KMS-11 (cell line): ENCODE measurements at regions not wholly inside any gene's neighbourhood (a gene's known extent, or its start where the extent isn't known, plus 50 kb on each side); places are given as distances from the start of the nearest gene placed in this dataset.

Experiments
- H2AFZ ChIP-seq: fragments of 200-600 bp; sonication (generic); 2 replicates; pipeline ENCODE4 v1.6.1; 2016; ENCODE audit warnings: antibody characterized with exemption, mixed run types, low read depth
- H3K27ac ChIP-seq: fragments of 200-600 bp; sonication (generic); 2 replicates; pipeline ENCODE4 v1.6.1; 2016; ENCODE audit warnings: mild to moderate bottlenecking, mixed run types
- H3K27me3 ChIP-seq: fragments of 200-600 bp; sonication (generic); 2 replicates; pipeline ENCODE4 v1.6.1; 2017; ENCODE audit warnings: mild to moderate bottlenecking, low read depth, mixed run types, moderate library complexity; ENCODE audit not compliant: insufficient read depth
- H3K36me3 ChIP-seq: fragments of 200-600 bp; sonication (generic); 2 replicates; pipeline ENCODE4 v1.6.1; 2017; ENCODE audit warnings: mild to moderate bottlenecking, mixed run types; ENCODE audit not compliant: insufficient read depth
- H3K4me1 ChIP-seq: fragments of 200-600 bp; sonication (generic); 2 replicates; pipeline ENCODE4 v1.6.1; 2016; ENCODE audit warnings: mild to moderate bottlenecking, low read depth, mixed run types; ENCODE audit not compliant: poor library complexity, severe bottlenecking
- H3K4me2 ChIP-seq: fragments of 200-600 bp; sonication (generic); 2 replicates; pipeline ENCODE4 v1.7.0; 2016; ENCODE audit warnings: mild to moderate bottlenecking, mixed run types
- H3K4me3 ChIP-seq: fragments of 200-600 bp; sonication (generic); IDR thresholded peaks from 2 replicates; pipeline ENCODE4 v1.6.1; 2017; ENCODE audit warnings: low read depth, low read length, mixed read lengths; ENCODE audit not compliant: insufficient read depth
- H3K79me2 ChIP-seq: fragments of 200-600 bp; sonication (generic); 2 replicates; pipeline ENCODE4 v1.6.1; 2016; ENCODE audit warnings: low read depth, mixed run types; ENCODE audit not compliant: insufficient read depth
- H3K9ac ChIP-seq: fragments of 200-600 bp; sonication (generic); 2 replicates; pipeline ENCODE4 v1.6.1; 2016; ENCODE audit warnings: mild to moderate bottlenecking, mixed run types
- H4K20me1 ChIP-seq: fragments of 200-600 bp; sonication (generic); 2 replicates; pipeline ENCODE4 v1.6.1; 2016; ENCODE audit warnings: mild to moderate bottlenecking, mixed run types; ENCODE audit not compliant: insufficient read depth
- TF ChIP-seq, protein P1 (sequence below): fragments of 200-600 bp; sonication (generic); conservative IDR thresholded peaks from 2 replicates; pipeline ENCODE4 v1.6.1; 2017; ENCODE audit warnings: low read depth, mild to moderate bottlenecking, antibody characterized with exemption, low read length, moderate library complexity, mixed read lengths

DNA sequence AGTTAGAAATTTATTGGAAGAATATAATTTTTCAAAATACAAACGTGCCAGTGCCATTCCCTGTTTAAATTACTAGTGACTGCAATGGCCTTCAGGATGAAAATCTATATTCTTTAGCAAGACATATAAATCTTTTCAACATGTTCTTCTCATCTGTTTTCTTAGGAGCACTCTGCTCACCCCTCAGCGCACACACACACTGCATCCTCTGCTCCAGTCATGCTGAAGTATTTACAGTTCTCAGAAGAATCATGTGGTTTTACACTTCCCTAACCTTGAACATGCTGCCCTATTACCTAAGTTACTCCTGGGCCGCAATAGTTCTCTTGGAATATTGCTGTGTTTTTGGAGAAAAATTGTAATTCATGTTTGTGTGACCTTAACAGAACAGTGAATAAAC, 820.6 kb downstream of the CDH8 start:
- no peak overlapping the region for H3K4me3 ChIP-seq
- no peaks in the 10 kb centered on the region for H3K4me1 ChIP-seq
- no peaks in the 10 kb centered on the region for H3K79me2 ChIP-seq
- no peak overlapping the region for H2AFZ ChIP-seq
- TF ChIP-seq, protein P1, sequence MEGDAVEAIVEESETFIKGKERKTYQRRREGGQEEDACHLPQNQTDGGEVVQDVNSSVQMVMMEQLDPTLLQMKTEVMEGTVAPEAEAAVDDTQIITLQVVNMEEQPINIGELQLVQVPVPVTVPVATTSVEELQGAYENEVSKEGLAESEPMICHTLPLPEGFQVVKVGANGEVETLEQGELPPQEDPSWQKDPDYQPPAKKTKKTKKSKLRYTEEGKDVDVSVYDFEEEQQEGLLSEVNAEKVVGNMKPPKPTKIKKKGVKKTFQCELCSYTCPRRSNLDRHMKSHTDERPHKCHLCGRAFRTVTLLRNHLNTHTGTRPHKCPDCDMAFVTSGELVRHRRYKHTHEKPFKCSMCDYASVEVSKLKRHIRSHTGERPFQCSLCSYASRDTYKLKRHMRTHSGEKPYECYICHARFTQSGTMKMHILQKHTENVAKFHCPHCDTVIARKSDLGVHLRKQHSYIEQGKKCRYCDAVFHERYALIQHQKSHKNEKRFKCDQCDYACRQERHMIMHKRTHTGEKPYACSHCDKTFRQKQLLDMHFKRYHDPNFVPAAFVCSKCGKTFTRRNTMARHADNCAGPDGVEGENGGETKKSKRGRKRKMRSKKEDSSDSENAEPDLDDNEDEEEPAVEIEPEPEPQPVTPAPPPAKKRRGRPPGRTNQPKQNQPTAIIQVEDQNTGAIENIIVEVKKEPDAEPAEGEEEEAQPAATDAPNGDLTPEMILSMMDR = no peak
- H3K36me3 ChIP-seq = no peaks in the 10 kb centered on the region
- no peaks in the 10 kb centered on the region for H3K27me3 ChIP-seq
- no peak overlapping the region for H3K4me2 ChIP-seq
- no peak overlapping the region for H3K9ac ChIP-seq
- H3K27ac ChIP-seq = no peak overlapping the region
- H4K20me1 ChIP-seq = no peaks in the 10 kb centered on the region

DNA sequence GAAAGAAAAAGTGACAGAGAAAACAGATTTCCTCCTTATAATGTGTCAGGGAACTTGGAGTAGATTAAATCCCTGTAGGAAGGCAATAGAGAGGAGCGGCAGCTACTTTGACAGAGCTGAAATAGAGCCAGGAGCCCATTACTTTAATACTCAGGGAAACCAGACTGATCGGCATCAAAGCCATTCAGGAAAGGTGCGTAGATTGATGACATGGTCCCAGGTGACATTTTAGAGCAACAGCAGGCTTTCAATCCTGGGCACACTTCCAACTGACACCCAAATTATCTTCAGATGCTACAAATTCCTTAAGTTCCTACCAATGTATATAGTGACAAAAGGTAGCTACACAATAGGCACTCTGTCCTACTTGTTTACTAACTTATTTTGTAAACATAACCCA, 821.5 kb downstream of the CDH8 start:
- no peaks in the 10 kb centered on the region for H3K36me3 ChIP-seq
- no peak overlapping the region for H3K4me2 ChIP-seq
- no peaks in the 10 kb centered on the region for H3K27me3 ChIP-seq
- no peaks in the 10 kb centered on the region for H3K4me1 ChIP-seq
- no peaks in the 10 kb centered on the region for H4K20me1 ChIP-seq
- no peak overlapping the region for H2AFZ ChIP-seq
- TF ChIP-seq, protein P1 = no peak
- no peak overlapping the region for H3K27ac ChIP-seq
- H3K4me3 ChIP-seq = no peak overlapping the region
- H3K9ac ChIP-seq = no peak overlapping the region
- no peaks in the 10 kb centered on the region for H3K79me2 ChIP-seq

GRCh38 chr16:61210076-61210475, 826.2 kb downstream of the CDH8 start:
- no peaks in the 10 kb centered on the region for H4K20me1 ChIP-seq
- H2AFZ ChIP-seq = no peak overlapping the region
- no peaks in the 10 kb centered on the region for H3K4me1 ChIP-seq
- H3K4me2 ChIP-seq = no peak overlapping the region
- no peak overlapping the region for H3K4me3 ChIP-seq
- TF ChIP-seq, protein P1 = no peak
- H3K27me3 ChIP-seq = no peaks in the 10 kb centered on the region
- no peak overlapping the region for H3K27ac ChIP-seq
- H3K79me2 ChIP-seq = no peaks in the 10 kb centered on the region
- no peak overlapping the region for H3K9ac ChIP-seq
- H3K36me3 ChIP-seq = no peaks in the 10 kb centered on the region

DNA sequence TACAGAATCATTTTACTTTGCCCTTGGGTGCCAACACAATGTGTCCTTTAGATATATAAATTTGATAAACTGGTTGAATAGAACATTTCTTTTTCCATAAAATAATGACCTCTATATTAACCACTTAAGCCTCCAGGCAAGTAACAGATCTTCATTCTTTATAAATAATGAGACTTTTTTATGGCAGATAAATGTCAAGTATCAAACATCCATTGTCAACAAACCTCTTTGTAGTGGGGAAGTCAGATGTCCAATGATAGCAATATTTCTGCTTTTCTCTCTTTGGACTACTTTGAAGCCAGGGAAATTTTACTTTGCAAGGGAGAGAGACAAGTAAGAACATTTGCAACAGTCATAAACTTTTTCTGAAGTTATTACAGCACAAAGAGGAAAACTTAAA, 841.2 kb downstream of the CDH8 start:
- no peak overlapping the region for H3K27ac ChIP-seq
- TF ChIP-seq, protein P1 = no peak
- H3K4me1 ChIP-seq = no peaks in the 10 kb centered on the region
- H3K36me3 ChIP-seq = no peaks in the 10 kb centered on the region
- no peak overlapping the region for H3K9ac ChIP-seq
- H3K4me3 ChIP-seq = no peak overlapping the region
- no peaks in the 10 kb centered on the region for H3K79me2 ChIP-seq
- no peaks in the 10 kb centered on the region for H4K20me1 ChIP-seq
- H2AFZ ChIP-seq = no peak overlapping the region
- no peak overlapping the region for H3K4me2 ChIP-seq
- H3K27me3 ChIP-seq = no peaks in the 10 kb centered on the region

GRCh38 chr16:61194573-61194972, 841.7 kb downstream of the CDH8 start:
- Histone ChIP-seq H3K4me1 (no peaks in the 10 kb centered on the region), H3K4me2 (no peak overlapping the region), H3K27me3 (no peaks in the 10 kb centered on the region), H3K9ac (no peak overlapping the region), H4K20me1 (no peaks in the 10 kb centered on the region), H3K36me3 (no peaks in the 10 kb centered on the region), H3K27ac (no peak overlapping the region), H3K79me2 (no peaks in the 10 kb centered on the region), H3K4me3 (no peak overlapping the region), H2AFZ (no peak overlapping the region)
- TF ChIP-seq, protein P1 = no peak
